Keratinocyte (primary cell): ENCODE measurements at regions not wholly inside any gene's neighbourhood (a gene's known extent, or its start where the extent isn't known, plus 50 kb on each side); places are given as distances from the start of the nearest gene placed in this dataset.

Experiments
- DNase-seq: peaks from one replicate; pipeline ENCODE4 v3.0.0-alpha.2; 2011; ENCODE audit warnings: low read depth, missing footprints, low spot score
- FAIRE-seq: peaks from 2 replicates; lab custom pipeline; 2011; peaks lifted over from hg19 to GRCh38; lab: Jason Lieb, UNC
- H2AFZ ChIP-seq: 2 replicates; pipeline ENCODE4 v1.6.0; 2012; ENCODE audit warnings: low read length, control low read depth, inconsistent platforms; ENCODE audit not compliant: control insufficient read depth
- H3K27ac ChIP-seq: 2 replicates; pipeline ENCODE4 v1.5.1; 2011; ENCODE audit warnings: low read length; ENCODE audit not compliant: control insufficient read depth, insufficient read depth
- H3K27me3 ChIP-seq: 3 replicates; pipeline ENCODE4 v1.6.0; 2011; ENCODE audit warnings: low read length; ENCODE audit not compliant: control insufficient read depth, insufficient read depth; ENCODE audit errors: extremely low read depth
- H3K36me3 ChIP-seq, 2 experiments: 2 replicates in 1 of 2; 3 replicates in 1 of 2; pipeline ENCODE4 v1.5.1; 2011; ENCODE audit warnings: low read length in 2 of 2, mild to moderate bottlenecking in 1 of 2; ENCODE audit not compliant: control insufficient read depth in 2 of 2, insufficient read depth in 2 of 2; ENCODE audit errors: extremely low read depth in 1 of 2
- H3K4me1 ChIP-seq: 3 replicates; pipeline ENCODE4 v1.5.1; 2011; ENCODE audit warnings: low read length; ENCODE audit not compliant: control insufficient read depth, insufficient read depth; ENCODE audit errors: extremely low read depth
- H3K4me2 ChIP-seq: 3 replicates; pipeline ENCODE4 v1.6.0; 2011; ENCODE audit warnings: low read depth, low read length; ENCODE audit not compliant: control insufficient read depth, insufficient read depth; ENCODE audit errors: extremely low read depth
- H3K4me3 ChIP-seq, 3 experiments: fragments of 200-600 bp in 1 of 3; sonication (generic) in 1 of 3; 2 replicates in 2 of 3; 3 replicates in 1 of 3; pipeline ENCODE4 v1.5.1; 2011 to 2016; ENCODE audit warnings: low read length in 3 of 3, mild to moderate bottlenecking in 3 of 3, control low read depth in 2 of 3, inconsistent platforms in 1 of 3, low read depth in 1 of 3, mixed read lengths in 1 of 3, mixed run types in 1 of 3, moderate library complexity in 1 of 3; ENCODE audit not compliant: control insufficient read depth in 2 of 3, insufficient read depth in 2 of 3; ENCODE audit errors: extremely low read depth in 1 of 3
- H3K79me2 ChIP-seq: 2 replicates; pipeline ENCODE4 v1.6.0; 2012; ENCODE audit warnings: low read length; ENCODE audit not compliant: control insufficient read depth, insufficient read depth
- H3K9ac ChIP-seq: 3 replicates; pipeline ENCODE4 v1.6.0; 2011; ENCODE audit warnings: low read length; ENCODE audit not compliant: control insufficient read depth, insufficient read depth; ENCODE audit errors: extremely low read depth
- H3K9me1 ChIP-seq: 3 replicates; pipeline ENCODE4 v1.6.0; 2011; ENCODE audit warnings: low read length; ENCODE audit not compliant: control insufficient read depth, insufficient read depth; ENCODE audit errors: extremely low read depth
- H3K9me3 ChIP-seq: 2 replicates; pipeline ENCODE4 v1.5.1; 2012; ENCODE audit warnings: low read depth, low read length; ENCODE audit not compliant: control insufficient read depth
- H4K20me1 ChIP-seq: 3 replicates; pipeline ENCODE4 v1.6.0; 2011; ENCODE audit warnings: low read length; ENCODE audit not compliant: control insufficient read depth, insufficient read depth; ENCODE audit errors: extremely low read depth
- CTCF ChIP-seq, 3 experiments: IDR thresholded peaks in 1 of 3; conservative IDR thresholded peaks in 1 of 3; optimal IDR thresholded peaks in 1 of 3; 2 replicates in 2 of 3; 3 replicates in 1 of 3; pipeline versions ENCODE3 to v1.5.1; 2011; ENCODE audit warnings: low read length in 3 of 3, mild to moderate bottlenecking in 3 of 3, moderate library complexity in 2 of 3, control low read depth in 1 of 3, inconsistent platforms in 1 of 3; ENCODE audit not compliant: insufficient read depth in 2 of 3; ENCODE audit errors: extremely low read depth in 1 of 3
- EZH2 ChIP-seq: IDR thresholded peaks from one replicate; pipeline ENCODE4 v1.6.1; 2012; ENCODE audit warnings: inconsistent platforms, mild to moderate bottlenecking, low read length, moderate library complexity
- dilution Hi-C: fragments of 300-500 bp; cut with MboI; formaldehyde crosslinking; loops from one replicate; pipeline ENCODE4 v1.7.0; 2020; ENCODE audit warnings: low sequenced_read_pairs; ENCODE audit not compliant: extremely low pct_ligation_motif_present

GRCh38 chr1:194442901-194443575 lies 1256.6 kb upstream of the B3GALT2 start:
- Histone ChIP-seq H3K36me3 (no peaks in the 10 kb centered on the region), H3K9me3 (no peaks in the 10 kb centered on the region), H4K20me1 (no peaks in the 10 kb centered on the region), H3K4me2 (no peak overlapping the region), H3K4me3 (no peak overlapping the region), H3K4me1 (no peaks in the 10 kb centered on the region), H2AFZ (no peak overlapping the region), H3K9ac (no peak overlapping the region), H3K27ac (no peak overlapping the region), H3K79me2 (no peaks in the 10 kb centered on the region), H3K9me1 (no peaks in the 10 kb centered on the region), H3K27me3 (no peaks in the 10 kb centered on the region)
- no peak for FAIRE-seq
- TF ChIP-seq EZH2 (no peak), CTCF (optimal IDR thresholded peaks at IDR 0.05 in 1 of 3, IDR thresholded peaks at IDR 0.05 in 1 of 3, conservative IDR thresholded peaks at IDR 0.05 in 1 of 3; ENCODE audit: extremely low read depth in 1 of 3, insufficient read depth in 2 of 3, low read length in 3 of 3) (no peak)
- dilution Hi-C loops, result no loop called here
- DNase-seq, result no peak

- no peaks in the 10 kb centered on the region for H3K36me3 ChIP-seq
- H3K4me2 ChIP-seq, result no peak overlapping the region
- DNase-seq (no peak), FAIRE-seq (no peak)
- H3K4me3 ChIP-seq, result no peak overlapping the region
- no peaks in the 10 kb centered on the region for H3K9me3 ChIP-seq
- no peak overlapping the region for H3K9ac ChIP-seq
- H3K9me1 ChIP-seq, result no peaks in the 10 kb centered on the region
- no peak overlapping the region for H2AFZ ChIP-seq
- dilution Hi-C loops, result no loop called here
- H3K27me3 ChIP-seq, result no peaks in the 10 kb centered on the region
- no peaks in the 10 kb centered on the region for H4K20me1 ChIP-seq
- no peaks in the 10 kb centered on the region for H3K79me2 ChIP-seq
- H3K4me1 ChIP-seq, result no peaks in the 10 kb centered on the region
- H3K27ac ChIP-seq, result no peak overlapping the region
- no peak for TF ChIP-seq CTCF (optimal IDR thresholded peaks at IDR 0.05 in 1 of 3, IDR thresholded peaks at IDR 0.05 in 1 of 3, conservative IDR thresholded peaks at IDR 0.05 in 1 of 3; ENCODE audit: extremely low read depth in 1 of 3, insufficient read depth in 2 of 3, low read length in 3 of 3)
- no peak for TF ChIP-seq EZH2
Observed at GRCh38 chr1:194437135-194437534, 1250.7 kb upstream of the B3GALT2 start.
